ENCODE measurements at regions not wholly inside any gene's neighbourhood (a gene's known extent, or its start where the extent isn't known, plus 50 kb on each side); places are given as distances from the start of the nearest gene placed in this dataset.

DNA sequence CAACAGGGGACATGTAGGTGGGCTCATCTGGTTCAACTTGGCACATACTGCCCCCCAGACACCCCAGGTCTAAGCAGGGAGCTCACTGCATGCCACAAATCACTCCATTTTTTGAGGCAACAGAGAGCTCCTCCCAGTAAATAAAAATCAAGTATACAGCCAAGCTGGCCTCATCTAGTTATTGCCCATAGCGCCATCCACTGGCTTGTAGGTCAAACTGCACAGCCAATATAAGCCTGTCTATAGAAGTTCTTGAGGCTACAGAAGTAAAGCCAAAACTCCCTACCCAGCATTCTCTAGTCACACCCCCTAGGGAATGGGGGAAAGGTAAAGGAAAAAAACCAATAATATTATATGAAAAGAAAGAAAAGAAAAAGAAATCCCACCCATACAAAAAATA, 453.7 kb downstream of the ZNF385D start:
- H3K4me3 ChIP-seq (ENCODE audit: low read length) = no peak overlapping the region
- H3K27me3 ChIP-seq (replicated peaks; ENCODE audit: control insufficient read depth, insufficient read depth, low read length) = no peaks in the 10 kb centered on the region
- H3K36me3 ChIP-seq (ENCODE audit: control insufficient read depth, insufficient read depth, low read length, severe bottlenecking) = no peaks in the 10 kb centered on the region
- H3K9me3 ChIP-seq (ENCODE audit: control insufficient read depth, low read length) = peaks cover 18% of the 10 kb centered on the region
- H3K9ac ChIP-seq (ENCODE audit: low read length) = no peak overlapping the region
- peaks cover 11% of the 10 kb centered on the region for H3K4me1 ChIP-seq (ENCODE audit: control insufficient read depth, insufficient read depth, low read length)
- no peak for DNase-seq (ENCODE audit: low read depth)

DNA sequence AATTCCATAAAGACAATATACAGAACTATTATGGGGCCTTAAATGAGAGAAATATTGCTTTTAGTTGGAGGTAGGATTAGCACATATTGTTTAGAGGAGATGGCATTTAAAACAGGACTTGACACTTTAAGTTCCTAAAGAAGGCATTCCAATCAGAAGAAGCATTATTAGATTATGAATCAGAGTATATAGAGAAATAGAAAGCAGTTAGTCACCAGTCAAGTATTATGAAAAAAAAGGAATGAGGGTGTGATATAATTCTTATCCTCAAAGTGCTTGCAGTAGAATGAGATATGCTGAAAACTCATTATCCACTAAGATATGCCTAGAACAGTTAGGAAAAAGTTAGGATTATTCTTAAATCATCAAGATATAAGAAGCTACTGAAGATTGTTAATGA, 456.2 kb downstream of the ZNF385D start:
- H3K27me3 ChIP-seq (replicated peaks; ENCODE audit: control insufficient read depth, insufficient read depth, low read length) = no peaks in the 10 kb centered on the region
- H3K9ac ChIP-seq (ENCODE audit: low read length) = no peak overlapping the region
- no peak overlapping the region for H3K4me3 ChIP-seq (ENCODE audit: low read length)
- peaks cover 17% of the 10 kb centered on the region for H3K9me3 ChIP-seq (ENCODE audit: control insufficient read depth, low read length)
- H3K4me1 ChIP-seq (ENCODE audit: control insufficient read depth, insufficient read depth, low read length) = peaks cover 11% of the 10 kb centered on the region
- H3K36me3 ChIP-seq (ENCODE audit: control insufficient read depth, insufficient read depth, low read length, severe bottlenecking) = no peaks in the 10 kb centered on the region
- DNase-seq (ENCODE audit: low read depth) = peak; percentile 62

DNA sequence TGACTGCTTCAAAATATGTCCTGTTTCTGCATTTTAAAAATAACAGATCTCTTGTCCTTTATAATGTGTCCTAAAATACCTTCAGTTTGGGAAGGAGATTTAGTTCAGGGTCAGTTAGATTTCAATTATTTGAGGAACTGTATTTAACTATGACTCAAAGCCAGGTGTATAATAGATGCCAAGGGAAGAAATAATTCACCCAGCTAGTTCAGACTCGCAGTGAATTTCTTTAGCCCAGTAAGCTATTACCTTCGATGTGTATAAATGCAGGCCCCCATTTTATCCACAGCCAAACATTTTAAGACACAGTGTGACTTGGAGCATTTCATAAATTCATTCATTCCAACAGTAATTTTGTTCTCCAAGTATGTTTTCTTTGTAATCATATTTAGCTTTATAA, 458.0 kb downstream of the ZNF385D start:
- no peak overlapping the region for H3K9ac ChIP-seq (ENCODE audit: low read length)
- no peaks in the 10 kb centered on the region for H3K36me3 ChIP-seq (ENCODE audit: control insufficient read depth, insufficient read depth, low read length, severe bottlenecking)
- H3K27me3 ChIP-seq (replicated peaks; ENCODE audit: control insufficient read depth, insufficient read depth, low read length) = no peaks in the 10 kb centered on the region
- peaks cover 11% of the 10 kb centered on the region for H3K4me1 ChIP-seq (ENCODE audit: control insufficient read depth, insufficient read depth, low read length)
- DNase-seq (ENCODE audit: low read depth) = no peak
- H3K9me3 ChIP-seq (ENCODE audit: control insufficient read depth, low read length) = no peaks in the 10 kb centered on the region
- no peak overlapping the region for H3K4me3 ChIP-seq (ENCODE audit: low read length)

DNA sequence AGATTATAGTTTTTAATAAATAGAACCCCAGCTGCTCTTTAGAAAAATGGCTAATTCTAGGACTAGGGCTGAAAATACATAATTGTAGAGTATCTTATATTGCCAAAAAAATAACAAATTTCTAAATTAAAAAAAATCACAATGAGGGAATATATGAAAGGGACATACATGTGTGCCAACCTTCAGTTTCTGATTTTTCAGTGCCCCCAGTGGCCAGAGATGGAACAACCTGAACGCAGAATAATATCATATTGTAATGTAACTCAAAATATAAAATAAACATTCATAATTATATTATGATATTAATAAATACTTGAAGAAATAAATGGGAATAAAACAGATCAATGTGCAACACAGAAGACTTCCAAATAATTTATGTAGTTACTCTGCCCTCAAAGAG, 460.5 kb downstream of the ZNF385D start:
- no peak overlapping the region for H3K9ac ChIP-seq (ENCODE audit: low read length)
- H3K27me3 ChIP-seq (replicated peaks; ENCODE audit: control insufficient read depth, insufficient read depth, low read length) = no peaks in the 10 kb centered on the region
- no peak for DNase-seq (ENCODE audit: low read depth)
- peaks cover 11% of the 10 kb centered on the region for H3K4me1 ChIP-seq (ENCODE audit: control insufficient read depth, insufficient read depth, low read length)
- no peak overlapping the region for H3K4me3 ChIP-seq (ENCODE audit: low read length)
- H3K36me3 ChIP-seq (ENCODE audit: control insufficient read depth, insufficient read depth, low read length, severe bottlenecking) = no peaks in the 10 kb centered on the region
- no peaks in the 10 kb centered on the region for H3K9me3 ChIP-seq (ENCODE audit: control insufficient read depth, low read length)

DNA sequence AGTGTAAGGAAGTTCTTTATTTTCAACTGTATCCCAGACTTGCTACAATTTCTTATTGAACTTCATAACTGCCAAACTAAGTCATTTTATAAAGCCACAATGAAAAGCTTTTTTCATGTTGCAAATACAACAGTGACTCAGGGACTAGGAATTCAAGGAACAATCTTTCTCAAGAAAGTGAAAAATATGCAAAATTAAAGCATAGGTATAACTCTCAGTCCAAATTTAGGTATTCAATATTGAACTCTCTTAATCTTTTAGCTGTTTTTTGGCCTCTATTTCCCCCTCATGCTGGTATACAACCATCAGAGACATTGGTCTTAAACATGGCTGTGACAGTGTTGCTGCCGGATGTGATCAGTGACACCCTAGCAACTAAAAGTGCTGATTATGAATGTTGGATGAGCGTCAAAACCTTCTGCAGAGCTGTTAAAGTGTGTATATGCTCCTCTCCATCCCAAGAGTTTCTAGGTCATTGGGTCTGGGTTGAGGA, 476.9 kb downstream of the ZNF385D start:
- no peaks in the 10 kb centered on the region for H3K27me3 ChIP-seq (replicated peaks; ENCODE audit: control insufficient read depth, insufficient read depth, low read length)
- DNase-seq (ENCODE audit: low read depth) = peak; percentile 70
- H3K4me1 ChIP-seq (ENCODE audit: control insufficient read depth, insufficient read depth, low read length) = peaks cover 18% of the 10 kb centered on the region
- peak overlapping the region; percentile 66 for H3K4me3 ChIP-seq (ENCODE audit: low read length)
- no peaks in the 10 kb centered on the region for H3K36me3 ChIP-seq (ENCODE audit: control insufficient read depth, insufficient read depth, low read length, severe bottlenecking)
- peak overlapping the region; percentile 54 for H3K9ac ChIP-seq (ENCODE audit: low read length)
- no peaks in the 10 kb centered on the region for H3K9me3 ChIP-seq (ENCODE audit: control insufficient read depth, low read length)

DNA sequence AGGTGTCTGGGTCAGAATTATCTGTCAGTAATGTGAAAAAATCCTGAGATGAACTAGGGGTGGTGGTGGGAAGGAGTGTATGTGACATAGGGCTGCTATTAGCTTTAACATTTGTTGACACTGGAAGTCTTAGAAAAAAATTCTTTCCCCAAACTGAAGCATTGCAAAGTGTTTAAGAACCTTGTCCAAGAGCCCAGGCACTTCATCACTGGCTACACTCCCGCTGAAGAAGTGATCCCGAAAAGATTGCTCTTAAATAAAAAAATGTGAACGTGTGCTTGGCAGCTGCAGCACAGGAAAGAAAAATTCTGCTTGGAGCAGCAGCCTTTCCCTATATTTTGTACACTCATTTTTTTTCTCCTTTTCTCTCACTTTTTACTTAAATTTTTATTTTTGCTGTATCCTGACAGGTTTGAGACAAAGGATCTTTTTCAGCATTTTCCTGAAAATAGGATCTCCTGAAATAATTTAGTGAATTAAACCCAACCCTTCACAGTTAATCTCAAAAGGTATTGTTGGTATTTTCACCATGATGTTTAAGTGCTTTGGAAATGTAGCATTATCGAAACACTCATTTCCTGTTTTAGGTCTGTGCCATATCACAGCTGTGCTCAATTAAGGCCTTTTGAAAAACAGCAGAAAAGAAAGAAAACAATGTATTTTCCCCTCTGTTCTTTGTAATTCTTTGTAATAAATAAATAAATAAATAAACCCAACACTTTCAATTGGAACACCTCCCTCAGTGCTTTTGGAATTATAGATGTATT, 477.6 kb downstream of the ZNF385D start:
- H3K9ac ChIP-seq (ENCODE audit: low read length) = peak overlapping the region; percentile 54
- H3K4me1 ChIP-seq (ENCODE audit: control insufficient read depth, insufficient read depth, low read length) = peaks cover 18% of the 10 kb centered on the region
- H3K36me3 ChIP-seq (ENCODE audit: control insufficient read depth, insufficient read depth, low read length, severe bottlenecking) = no peaks in the 10 kb centered on the region
- peak overlapping the region; percentile 66 for H3K4me3 ChIP-seq (ENCODE audit: low read length)
- DNase-seq (ENCODE audit: low read depth) = peak; percentile 68
- no peaks in the 10 kb centered on the region for H3K27me3 ChIP-seq (replicated peaks; ENCODE audit: control insufficient read depth, insufficient read depth, low read length)
- H3K9me3 ChIP-seq (ENCODE audit: control insufficient read depth, low read length) = no peaks in the 10 kb centered on the region

DNA sequence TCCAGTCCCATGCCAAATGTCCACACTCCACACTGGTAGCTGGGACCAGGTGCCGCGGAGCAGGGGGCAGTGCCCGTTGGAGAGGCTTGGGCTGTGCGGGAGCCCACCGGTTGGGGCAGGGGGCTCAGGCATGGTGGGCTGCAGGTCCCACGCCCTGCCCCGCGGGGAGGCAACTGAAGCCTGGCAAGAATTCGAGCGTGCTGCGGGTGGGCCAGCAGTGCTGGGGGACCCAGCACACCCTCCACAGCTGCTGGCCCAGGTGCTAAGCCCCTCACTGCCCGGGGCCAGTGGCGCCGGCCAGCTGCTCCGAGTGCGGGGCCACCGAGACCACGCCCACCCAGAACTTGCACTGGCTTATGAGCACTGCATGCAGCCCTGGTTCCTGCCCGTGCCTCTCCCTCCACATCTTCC, 479.4 kb downstream of the ZNF385D start:
- no peak for DNase-seq (ENCODE audit: low read depth)
- Histone ChIP-seq H3K9ac (ENCODE audit: low read length) (no peak overlapping the region), H3K27me3 (replicated peaks; ENCODE audit: control insufficient read depth, insufficient read depth, low read length) (no peaks in the 10 kb centered on the region), H3K36me3 (ENCODE audit: control insufficient read depth, insufficient read depth, low read length, severe bottlenecking) (no peaks in the 10 kb centered on the region), H3K4me1 (ENCODE audit: control insufficient read depth, insufficient read depth, low read length) (peaks cover 18% of the 10 kb centered on the region), H3K9me3 (ENCODE audit: control insufficient read depth, low read length) (no peaks in the 10 kb centered on the region), H3K4me3 (ENCODE audit: low read length) (no peak overlapping the region)

DNA sequence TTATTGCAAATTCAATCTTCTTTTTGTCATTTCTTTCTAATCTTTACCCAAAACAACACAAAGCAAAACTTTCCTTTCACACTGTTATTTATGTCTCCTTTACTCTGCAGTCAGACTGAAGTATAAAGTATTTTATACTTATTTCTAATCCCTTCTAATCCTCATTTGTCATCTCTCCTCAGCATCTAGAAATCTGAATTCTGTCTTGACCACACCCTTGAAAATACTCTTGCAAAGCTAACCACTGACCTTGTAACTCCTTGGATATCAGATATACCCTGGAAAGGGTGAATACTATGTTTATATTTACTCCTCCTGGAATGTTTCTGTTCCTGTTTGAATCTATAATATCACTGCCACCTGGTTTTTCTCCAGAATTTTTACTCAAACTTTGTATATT, 481.1 kb downstream of the ZNF385D start:
- Histone ChIP-seq H3K36me3 (ENCODE audit: control insufficient read depth, insufficient read depth, low read length, severe bottlenecking) (no peaks in the 10 kb centered on the region), H3K9me3 (ENCODE audit: control insufficient read depth, low read length) (no peaks in the 10 kb centered on the region), H3K4me3 (ENCODE audit: low read length) (no peak overlapping the region), H3K9ac (ENCODE audit: low read length) (no peak overlapping the region), H3K4me1 (ENCODE audit: control insufficient read depth, insufficient read depth, low read length) (peaks cover 18% of the 10 kb centered on the region), H3K27me3 (replicated peaks; ENCODE audit: control insufficient read depth, insufficient read depth, low read length) (no peaks in the 10 kb centered on the region)
- peak; percentile 38 for DNase-seq (ENCODE audit: low read depth)

DNA sequence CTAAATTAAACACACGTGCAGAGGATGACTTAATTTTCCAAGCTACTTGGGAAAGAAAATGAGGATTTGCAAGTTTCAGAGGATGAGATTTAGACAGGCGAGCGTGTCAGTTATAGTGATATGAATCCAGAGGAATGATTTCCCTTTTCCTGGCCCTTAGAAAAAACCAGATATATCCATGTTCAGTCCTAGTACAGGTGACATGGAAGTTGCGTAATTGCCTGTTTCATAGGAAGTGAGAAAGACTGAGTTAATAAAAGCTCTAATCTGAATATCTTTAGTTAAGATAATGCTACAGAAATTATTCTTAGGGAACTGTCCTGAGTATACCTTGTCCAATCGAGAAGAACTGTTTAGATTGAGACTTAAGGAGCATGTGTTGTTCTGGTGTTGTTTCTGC, 490.5 kb downstream of the ZNF385D start:
- H3K4me3 ChIP-seq (ENCODE audit: low read length) = no peak overlapping the region
- no peaks in the 10 kb centered on the region for H3K4me1 ChIP-seq (ENCODE audit: control insufficient read depth, insufficient read depth, low read length)
- H3K36me3 ChIP-seq (ENCODE audit: control insufficient read depth, insufficient read depth, low read length, severe bottlenecking) = no peaks in the 10 kb centered on the region
- no peaks in the 10 kb centered on the region for H3K27me3 ChIP-seq (replicated peaks; ENCODE audit: control insufficient read depth, insufficient read depth, low read length)
- no peak for DNase-seq (ENCODE audit: low read depth)
- no peak overlapping the region for H3K9ac ChIP-seq (ENCODE audit: low read length)
- H3K9me3 ChIP-seq (ENCODE audit: control insufficient read depth, low read length) = no peaks in the 10 kb centered on the region

DNA sequence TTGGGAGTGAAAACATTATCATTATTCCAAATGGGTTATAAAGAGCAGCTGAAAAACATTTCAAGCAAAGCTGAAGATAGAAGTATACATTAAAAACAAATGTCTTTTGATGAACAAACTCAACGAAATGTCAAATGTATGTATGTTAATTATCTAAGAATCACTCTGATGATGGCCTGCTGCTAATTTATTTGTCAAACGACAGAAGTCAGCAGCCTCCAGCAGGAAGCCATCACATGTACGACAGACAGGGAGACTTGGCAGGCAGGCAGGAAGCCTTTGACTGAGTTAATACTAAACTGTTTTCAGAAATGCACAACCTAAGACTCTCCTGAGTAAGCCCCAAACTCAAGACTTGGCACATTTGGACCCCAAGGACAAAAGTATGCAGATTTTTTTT, 491.1 kb downstream of the ZNF385D start:
- Histone ChIP-seq H3K4me1 (ENCODE audit: control insufficient read depth, insufficient read depth, low read length) (no peaks in the 10 kb centered on the region), H3K9me3 (ENCODE audit: control insufficient read depth, low read length) (no peaks in the 10 kb centered on the region), H3K9ac (ENCODE audit: low read length) (no peak overlapping the region), H3K4me3 (ENCODE audit: low read length) (no peak overlapping the region), H3K27me3 (replicated peaks; ENCODE audit: control insufficient read depth, insufficient read depth, low read length) (no peaks in the 10 kb centered on the region), H3K36me3 (ENCODE audit: control insufficient read depth, insufficient read depth, low read length, severe bottlenecking) (no peaks in the 10 kb centered on the region)
- DNase-seq (ENCODE audit: low read depth) = no peak

DNA sequence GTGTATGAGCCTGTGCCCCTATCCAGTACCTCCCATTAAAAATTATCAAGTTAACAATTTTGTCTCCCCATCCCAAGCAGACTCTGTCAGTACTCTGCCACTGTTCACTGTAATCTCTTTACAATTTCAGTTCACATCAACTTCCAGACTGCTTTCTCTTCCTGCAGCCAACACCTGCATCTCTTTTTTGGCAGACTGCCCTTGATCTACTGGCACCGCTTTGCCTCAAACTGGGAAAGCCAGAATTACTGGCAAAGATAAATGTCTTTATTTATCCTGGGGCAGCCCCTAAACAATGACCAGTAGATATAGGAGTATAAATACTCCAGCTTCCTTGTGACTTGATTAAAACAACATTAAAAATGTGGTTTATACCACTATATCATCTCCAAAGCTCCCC, 494.1 kb downstream of the ZNF385D start:
- no peak overlapping the region for H3K9ac ChIP-seq (ENCODE audit: low read length)

DNA sequence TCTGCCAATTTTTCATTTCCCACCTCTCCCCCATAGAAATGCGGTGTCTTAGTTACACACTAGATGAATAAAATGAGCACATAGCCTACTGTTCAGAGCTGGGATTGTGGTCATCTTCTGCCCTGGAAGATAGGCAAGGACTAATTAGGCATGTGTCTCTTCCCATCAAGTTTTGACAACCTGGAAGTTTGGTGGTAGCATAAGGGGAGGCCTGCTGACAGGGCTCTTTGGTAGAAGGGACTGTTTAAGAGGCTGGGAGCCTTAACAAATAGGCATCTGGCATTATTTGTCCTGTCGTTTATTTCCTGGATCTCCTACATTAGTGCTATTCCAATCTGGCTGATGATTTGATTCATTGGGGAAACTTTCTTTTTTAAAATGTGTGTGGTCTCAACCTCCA, 512.3 kb downstream of the ZNF385D start:
- no peaks in the 10 kb centered on the region for H3K36me3 ChIP-seq (ENCODE audit: control insufficient read depth, insufficient read depth, low read length, severe bottlenecking)
- H3K4me3 ChIP-seq (ENCODE audit: low read length) = no peak overlapping the region
- DNase-seq (ENCODE audit: low read depth) = no peak
- no peaks in the 10 kb centered on the region for H3K27me3 ChIP-seq (replicated peaks; ENCODE audit: control insufficient read depth, insufficient read depth, low read length)
- no peaks in the 10 kb centered on the region for H3K4me1 ChIP-seq (ENCODE audit: control insufficient read depth, insufficient read depth, low read length)
- H3K9ac ChIP-seq (ENCODE audit: low read length) = no peak overlapping the region
- H3K9me3 ChIP-seq (ENCODE audit: control insufficient read depth, low read length) = no peaks in the 10 kb centered on the region

More for the DNA sequence above, 494.1 kb downstream of the ZNF385D start:
- H3K4me1 ChIP-seq (ENCODE audit: control insufficient read depth, insufficient read depth, low read length) = no peaks in the 10 kb centered on the region
- no peaks in the 10 kb centered on the region for H3K27me3 ChIP-seq (replicated peaks; ENCODE audit: control insufficient read depth, insufficient read depth, low read length)
- no peak overlapping the region for H3K4me3 ChIP-seq (ENCODE audit: low read length)
- no peaks in the 10 kb centered on the region for H3K9me3 ChIP-seq (ENCODE audit: control insufficient read depth, low read length)
- no peaks in the 10 kb centered on the region for H3K36me3 ChIP-seq (ENCODE audit: control insufficient read depth, insufficient read depth, low read length, severe bottlenecking)
- DNase-seq (ENCODE audit: low read depth) = no peak
